OCI-LY7 (cell line): ENCODE measurements at regions not wholly inside any gene's neighbourhood (a gene's known extent, or its start where the extent isn't known, plus 50 kb on each side); places are given as distances from the start of the nearest gene placed in this dataset.

Source experiments
- CTCF ChIP-seq: fragments of 200-600 bp; sonication (generic); conservative IDR thresholded peaks from 2 replicates; pipeline ENCODE4 v1.5.1; 2014; ENCODE audit warnings: mild to moderate bottlenecking, antibody characterized with exemption, low read length, moderate library complexity, mixed read lengths
- EZH2phosphoT487 ChIP-seq: fragments of 200-600 bp; sonication (generic); IDR thresholded peaks from 2 replicates; pipeline ENCODE4 v1.6.1; 2018; ENCODE audit warnings: low read depth, borderline replicate concordance, mild to moderate bottlenecking, mixed run types, antibody characterized with exemption, low read length, moderate library complexity, mixed read lengths

GRCh38 chr2:145325485-145325884 is 805.6 kb upstream of the ZEB2 start:
- TF ChIP-seq CTCF, result no peak
- no peak for TF ChIP-seq EZH2phosphoT487
